AG04449 (cell line): ENCODE measurements at regions not wholly inside any gene's neighbourhood (a gene's known extent, or its start where the extent isn't known, plus 50 kb on each side); places are given as distances from the start of the nearest gene placed in this dataset.

Source experiments
- CTCF ChIA-PET: fragments of 350-600 bp; formaldehyde crosslinking; extraction: SDS; loops from one replicate; lab custom pipeline; 2021; ENCODE audit warnings: antibody characterized with exemption; lab: Yijun Ruan, JAX
- POLR2A ChIA-PET: fragments of 400-600, 350-600 bp; formaldehyde crosslinking; extraction: SDS; loops from one replicate; lab custom pipeline; 2020; ENCODE audit warnings: antibody characterized with exemption, inconsistent platforms; lab: Yijun Ruan, JAX
- DNase-seq: peaks from one replicate; pipeline ENCODE4 v3.0.0-alpha.2; 2010; ENCODE audit warnings: low read depth, low spot score
- H3K4me3 ChIP-seq: 2 replicates; pipeline ENCODE4 v1.5.1; 2011; ENCODE audit warnings: low read depth, mild to moderate bottlenecking, control low read depth, low read length
- TF ChIP-seq, protein P1 (sequence below): IDR thresholded peaks from one replicate; pipeline ENCODE4 v1.5.1; 2011; ENCODE audit warnings: mild to moderate bottlenecking, moderate library complexity, low read length, control low read depth, inconsistent platforms; ENCODE audit not compliant: insufficient read depth; ENCODE audit errors: missing control alignments

- TF ChIP-seq, protein P1, sequence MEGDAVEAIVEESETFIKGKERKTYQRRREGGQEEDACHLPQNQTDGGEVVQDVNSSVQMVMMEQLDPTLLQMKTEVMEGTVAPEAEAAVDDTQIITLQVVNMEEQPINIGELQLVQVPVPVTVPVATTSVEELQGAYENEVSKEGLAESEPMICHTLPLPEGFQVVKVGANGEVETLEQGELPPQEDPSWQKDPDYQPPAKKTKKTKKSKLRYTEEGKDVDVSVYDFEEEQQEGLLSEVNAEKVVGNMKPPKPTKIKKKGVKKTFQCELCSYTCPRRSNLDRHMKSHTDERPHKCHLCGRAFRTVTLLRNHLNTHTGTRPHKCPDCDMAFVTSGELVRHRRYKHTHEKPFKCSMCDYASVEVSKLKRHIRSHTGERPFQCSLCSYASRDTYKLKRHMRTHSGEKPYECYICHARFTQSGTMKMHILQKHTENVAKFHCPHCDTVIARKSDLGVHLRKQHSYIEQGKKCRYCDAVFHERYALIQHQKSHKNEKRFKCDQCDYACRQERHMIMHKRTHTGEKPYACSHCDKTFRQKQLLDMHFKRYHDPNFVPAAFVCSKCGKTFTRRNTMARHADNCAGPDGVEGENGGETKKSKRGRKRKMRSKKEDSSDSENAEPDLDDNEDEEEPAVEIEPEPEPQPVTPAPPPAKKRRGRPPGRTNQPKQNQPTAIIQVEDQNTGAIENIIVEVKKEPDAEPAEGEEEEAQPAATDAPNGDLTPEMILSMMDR, result no peak
- ChIA-PET CTCF (interaction anchor here (2.0 kb wide), 1 partner anchor 29 kb away, joined by 5 read pairs; no protein-coding TSS in a partner anchor), POLR2A (interaction anchor here (0.6 to 2.0 kb wide), 7 partner anchors 28 to 96 kb away, joined by 4 to 11 read pairs (median 5); no protein-coding TSS in a partner anchor)
- DNase-seq, result no peak
- no peak overlapping the region for H3K4me3 ChIP-seq
These were observed 188.5 kb upstream of the ISX start for GRCh38 chr22:34877506-34877905.

DNA sequence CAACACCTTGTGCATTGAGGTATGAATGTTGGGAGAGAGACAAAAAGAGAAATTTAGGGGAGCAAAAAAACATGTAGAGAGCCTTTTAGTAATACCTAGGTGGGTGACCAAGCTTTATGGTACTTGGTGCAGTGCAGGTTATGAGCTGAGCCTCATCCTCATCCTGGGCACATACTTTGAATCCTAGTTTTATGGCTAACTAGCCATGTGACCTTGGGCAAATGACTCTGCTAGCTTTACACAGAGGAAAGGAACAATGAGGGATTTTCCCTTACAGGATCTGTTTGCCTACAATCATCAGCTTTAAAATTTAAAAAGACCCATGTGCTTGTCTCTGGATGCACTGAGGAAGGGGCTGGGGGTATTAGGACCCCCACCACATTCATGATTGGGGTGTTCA lies 187.8 kb upstream of the ISX start:
- no peak overlapping the region for H3K4me3 ChIP-seq
- POLR2A ChIA-PET, result interaction anchor here (1.1 to 2.0 kb wide), 5 partner anchors 28 to 95 kb away, joined by 4 to 11 read pairs (median 6); no protein-coding TSS in a partner anchor
- CTCF ChIA-PET, result interaction anchor here (2.0 kb wide), 1 partner anchor 29 kb away, joined by 5 read pairs; no protein-coding TSS in a partner anchor
- DNase-seq, result no peak
- TF ChIP-seq, protein P1, result no peak

DNA sequence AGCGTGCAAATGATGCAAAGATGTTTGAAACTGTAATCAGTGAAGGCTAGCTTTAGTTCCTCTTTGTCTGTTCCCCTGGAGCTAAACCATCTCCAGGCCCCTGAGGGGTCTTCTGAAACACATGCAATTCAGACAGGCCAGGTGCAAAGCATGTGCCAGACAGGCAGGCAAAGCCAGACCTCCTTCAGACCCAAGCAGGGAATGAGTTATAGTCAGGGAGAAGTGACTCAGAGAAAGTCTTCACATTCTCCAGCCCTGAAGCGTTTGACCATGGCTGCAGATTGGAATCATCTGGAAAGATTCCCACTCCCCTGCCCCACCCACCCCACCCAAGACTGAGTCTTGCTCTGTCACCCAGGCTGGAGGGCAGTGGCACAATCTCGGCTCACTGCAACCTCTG lies 187.0 kb upstream of the ISX start:
- POLR2A ChIA-PET, result interaction anchor here (0.8 to 2.0 kb wide), 5 partner anchors 32 to 94 kb away, joined by 3 to 7 read pairs (median 5); no protein-coding TSS in a partner anchor
- H3K4me3 ChIP-seq, result no peak overlapping the region
- DNase-seq, result no peak
- TF ChIP-seq, protein P1, result no peak
- CTCF ChIA-PET, result interaction anchor here (1.0 to 1.4 kb wide), 2 partner anchors 33 to 88 kb away, joined by 3 read pairs; no protein-coding TSS in a partner anchor

DNA sequence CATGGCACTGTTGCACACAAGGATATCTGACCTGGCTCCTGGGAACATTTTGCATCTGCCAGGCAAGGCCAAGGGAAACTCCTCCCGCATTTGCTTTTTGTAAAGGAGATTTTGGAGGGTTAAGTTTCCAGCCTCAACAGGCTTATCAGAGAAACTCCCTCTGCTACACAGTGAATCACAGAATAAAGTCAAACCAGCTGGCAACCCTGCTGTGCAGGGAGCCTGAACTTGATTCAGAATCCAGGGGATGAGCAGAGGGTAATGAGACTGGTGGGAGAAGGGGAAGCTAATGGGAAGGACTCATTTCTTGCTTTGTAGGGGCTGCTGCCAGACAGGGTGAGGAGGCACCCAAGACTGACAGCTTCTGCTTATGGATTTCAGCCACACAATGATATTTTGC lies 185.3 kb upstream of the ISX start:
- ChIA-PET CTCF (interaction anchor here (1.4 kb wide), 1 partner anchor 34 kb away, joined by 3 read pairs; no protein-coding TSS in a partner anchor), POLR2A (interaction anchor here (0.5 to 1.4 kb wide), 3 partner anchors 17 to 75 kb away, joined by 3 to 5 read pairs (median 4); no protein-coding TSS in a partner anchor)
- TF ChIP-seq, protein P1, result no peak
- DNase-seq, result no peak
- no peak overlapping the region for H3K4me3 ChIP-seq

DNA sequence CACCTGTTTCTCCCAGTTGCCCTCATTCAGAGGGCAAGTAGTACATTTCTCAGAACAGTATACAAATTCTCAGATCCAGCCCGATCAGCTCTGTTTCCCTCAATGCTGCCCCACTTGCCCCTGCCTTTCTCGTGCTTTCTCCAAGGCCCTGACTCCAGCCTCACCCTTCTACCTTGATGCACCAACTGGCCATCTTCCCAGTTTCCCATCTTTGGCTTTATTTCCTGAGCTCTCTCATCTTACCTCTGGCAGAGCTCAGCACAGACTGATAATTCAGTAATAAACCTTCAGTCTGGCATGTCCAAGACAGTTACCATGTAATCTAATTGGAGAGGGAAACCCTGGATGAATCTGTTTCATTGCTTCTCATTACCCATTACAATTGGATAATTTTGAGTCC lies 184.5 kb upstream of the ISX start:
- no peak overlapping the region for H3K4me3 ChIP-seq
- DNase-seq, result no peak
- POLR2A ChIA-PET, result interaction anchor here (0.7 kb wide), 1 partner anchor 76 kb away, joined by 3 read pairs; no protein-coding TSS in a partner anchor
- CTCF ChIA-PET, result no interaction called here
- TF ChIP-seq, protein P1, result no peak

GRCh38 chr22:34885852-34886251 lies 180.1 kb upstream of the ISX start:
- no peak overlapping the region for H3K4me3 ChIP-seq
- no peak for DNase-seq
- TF ChIP-seq, protein P1, result no peak
- ChIA-PET POLR2A (no interaction called here), CTCF (interaction anchor here (1.0 kb wide), 1 partner anchor 14 kb away, joined by 3 read pairs; no protein-coding TSS in a partner anchor)
